GM18502 (cell line): ENCODE measurements at regions not wholly inside any gene's neighbourhood (a gene's known extent, or its start where the extent isn't known, plus 50 kb on each side); places are given as distances from the start of the nearest gene placed in this dataset.
A peak's percentile ranks its signal among the peaks of the same experiment; 100 is the strongest.
"Not testable (repeated sequence)": the region's sequence is repeated elsewhere in the genome, so short reads cannot be mapped to it uniquely, and the experiment has no call there.

Experiments
- ATAC-seq: cut with Tn5 transposase; IDR thresholded peaks from one replicate; pipeline ENCODE4 v1.9.1; 2021; ENCODE audit warnings: mild to moderate bottlenecking; ENCODE audit not compliant: unreplicated experiment, poor library complexity

DNA sequence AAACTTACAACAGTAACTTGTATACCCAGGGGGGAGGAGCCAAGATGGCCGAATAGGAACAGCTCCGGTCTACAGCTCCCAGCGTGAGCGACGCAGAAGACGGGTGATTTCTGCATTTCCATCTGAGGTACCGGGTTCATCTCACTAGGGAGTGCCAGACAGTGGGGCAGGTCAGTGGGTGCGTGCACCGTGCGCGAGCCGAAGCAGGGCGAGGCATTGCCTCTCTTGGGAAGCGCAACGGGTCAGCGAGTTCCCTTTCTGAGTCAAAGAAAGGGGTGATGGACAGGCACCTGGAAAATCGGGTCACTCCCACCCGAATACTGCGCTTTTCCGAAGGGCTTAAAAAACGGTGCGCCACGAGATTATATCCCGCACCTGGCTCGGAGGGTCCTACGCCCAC is 278.8 kb downstream of the FAM47B start:
- ATAC-seq: not testable (repeated sequence)

GRCh38 chrX:35244088-35244741 is 301.6 kb downstream of the FAM47B start:
- ATAC-seq: no peak

DNA sequence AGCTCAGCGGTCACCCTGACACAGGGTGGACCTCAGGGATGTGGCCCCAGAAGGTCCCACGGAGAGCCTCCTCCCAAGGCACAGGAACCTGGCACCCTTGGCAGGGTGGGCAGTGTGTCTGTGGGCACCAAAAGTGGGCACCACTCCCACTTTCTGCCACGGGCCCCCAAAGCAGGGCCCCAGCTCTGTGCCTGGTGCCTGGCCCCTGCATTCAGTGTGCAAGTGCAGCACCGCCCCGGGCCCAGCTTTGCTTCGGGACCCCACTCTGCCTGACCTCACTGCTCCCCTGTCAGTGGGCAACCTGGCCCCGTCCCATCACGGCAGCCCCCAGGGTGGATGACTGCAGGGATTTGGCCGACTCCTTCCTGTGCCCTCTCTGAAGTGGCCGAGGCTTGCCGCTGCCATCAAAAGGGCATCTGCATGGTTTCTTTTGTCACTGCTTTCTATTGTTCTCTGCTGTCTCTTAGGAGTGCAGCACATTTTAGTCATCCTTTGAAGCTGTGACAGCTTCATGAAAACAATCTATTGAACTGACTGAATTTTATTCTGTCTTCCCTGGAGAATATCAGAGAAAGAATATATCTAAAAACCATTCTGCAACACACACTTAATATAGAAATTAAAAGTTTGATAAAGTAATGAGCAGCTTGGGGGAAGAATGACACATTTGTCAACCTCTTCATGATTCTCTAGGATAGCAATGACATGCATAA is 302.4 kb downstream of the FAM47B start:
- no peak for ATAC-seq

DNA sequence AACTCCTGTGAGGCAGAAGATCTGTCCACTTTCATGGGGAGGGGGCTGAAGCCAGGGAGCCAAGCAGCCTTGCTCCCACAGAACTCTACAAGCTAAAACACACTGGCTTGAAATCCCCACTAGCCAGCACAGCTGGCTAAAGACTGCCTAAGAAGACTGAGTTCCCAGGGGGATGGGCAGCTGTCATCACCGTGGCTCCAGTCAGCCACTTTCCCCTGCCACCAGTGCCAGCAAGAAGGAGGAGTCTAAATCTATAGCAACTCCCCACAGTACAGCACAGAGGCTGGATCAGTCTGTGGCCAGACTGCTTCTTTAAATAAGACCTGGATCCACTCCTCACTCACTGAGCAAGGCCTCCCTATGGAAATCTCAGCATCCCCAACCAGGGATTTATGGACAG is 308.6 kb downstream of the FAM47B start:
- no peak for ATAC-seq

- ATAC-seq: no peak
These were observed 333.5 kb downstream of the FAM47B start for GRCh38 chrX:35276115-35276514.

DNA sequence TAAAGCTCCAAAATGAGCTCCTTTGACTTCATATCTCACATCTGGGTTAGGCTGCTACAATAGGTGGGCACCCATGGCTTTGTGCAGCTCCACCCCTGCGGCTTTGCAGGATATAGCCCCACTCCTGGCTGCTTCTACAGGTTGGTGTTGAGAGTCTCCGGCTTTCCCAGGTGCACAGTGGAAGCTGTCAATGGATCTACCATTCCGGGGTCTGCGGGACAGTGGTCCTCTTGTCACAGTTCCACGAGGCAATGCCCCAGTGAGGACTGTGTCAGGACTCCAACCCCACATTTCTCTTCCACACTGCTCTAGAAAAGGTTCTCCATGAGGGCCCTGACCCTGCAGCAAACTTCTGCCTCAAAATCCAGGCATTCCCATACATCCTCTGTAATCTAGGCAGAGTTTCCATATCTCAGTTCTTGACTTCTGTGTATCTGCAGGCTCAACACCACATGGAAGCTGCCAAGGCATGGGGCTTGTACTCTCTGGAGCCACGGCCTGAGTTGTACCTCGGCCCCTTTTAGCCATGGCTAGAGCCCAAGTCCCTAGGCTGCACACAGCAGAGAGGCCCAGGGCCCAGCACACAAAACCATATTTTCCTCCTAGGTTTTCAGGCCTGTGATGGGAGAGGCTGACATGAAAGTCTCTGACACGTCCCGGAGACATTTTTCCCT is 342.8 kb downstream of the FAM47B start:
- no peak for ATAC-seq

- no peak for ATAC-seq
These were observed 346.1 kb downstream of the FAM47B start for GRCh38 chrX:35288657-35289056.

DNA sequence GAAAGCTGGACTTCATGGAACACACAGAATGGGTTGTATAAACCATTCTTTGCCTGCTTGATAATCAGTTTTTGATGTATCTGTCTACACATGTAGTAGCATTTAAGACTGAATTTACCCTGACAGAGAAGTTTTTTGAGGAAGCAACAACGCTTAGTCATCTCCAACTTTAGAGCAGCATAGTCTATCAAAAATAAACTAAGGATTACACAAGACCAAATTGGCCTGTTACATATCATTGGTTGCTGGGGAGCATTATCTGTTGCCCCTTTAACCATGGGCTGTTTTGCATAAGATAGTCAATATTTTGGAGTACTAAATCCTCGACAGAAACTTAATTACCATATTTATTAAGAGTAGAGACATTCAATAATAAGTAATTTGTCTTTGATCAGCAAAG is 347.4 kb downstream of the FAM47B start:
- no peak for ATAC-seq

DNA sequence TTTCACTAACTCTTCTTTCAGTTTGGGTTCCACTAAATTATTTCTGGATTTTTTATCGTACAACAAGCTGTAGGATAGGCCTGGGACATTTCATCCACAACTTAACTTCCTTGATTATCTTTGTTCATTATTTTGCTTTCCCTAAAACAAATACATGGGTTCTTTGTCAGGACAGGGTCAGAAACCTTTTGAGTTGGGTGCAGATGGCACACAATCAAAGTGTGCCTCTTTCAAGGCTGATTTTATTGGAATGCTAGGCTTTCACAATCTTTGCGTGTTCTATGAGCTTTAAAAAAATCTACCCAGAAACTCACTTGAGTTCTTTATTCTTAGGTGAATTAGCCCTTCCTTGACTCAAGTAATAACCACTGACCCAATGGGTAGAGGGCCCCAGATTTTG is 348.4 kb downstream of the FAM47B start:
- ATAC-seq: no peak

GRCh38 chrX:35292522-35292921 is 349.9 kb downstream of the FAM47B start:
- ATAC-seq: no peak

- ATAC-seq: not testable (repeated sequence)
These were observed 362.4 kb downstream of the FAM47B start for GRCh38 chrX:35305037-35305436.

GRCh38 chrX:35339796-35340195 is 397.2 kb downstream of the FAM47B start:
- no peak for ATAC-seq

- no peak for ATAC-seq
These were observed 397.9 kb downstream of the FAM47B start for GRCh38 chrX:35340465-35340864.

- ATAC-seq: no peak
These were observed 408.6 kb downstream of the FAM47B start for GRCh38 chrX:35351212-35351611.

GRCh38 chrX:35351795-35352483 is 409.3 kb downstream of the FAM47B start:
- no peak for ATAC-seq

DNA sequence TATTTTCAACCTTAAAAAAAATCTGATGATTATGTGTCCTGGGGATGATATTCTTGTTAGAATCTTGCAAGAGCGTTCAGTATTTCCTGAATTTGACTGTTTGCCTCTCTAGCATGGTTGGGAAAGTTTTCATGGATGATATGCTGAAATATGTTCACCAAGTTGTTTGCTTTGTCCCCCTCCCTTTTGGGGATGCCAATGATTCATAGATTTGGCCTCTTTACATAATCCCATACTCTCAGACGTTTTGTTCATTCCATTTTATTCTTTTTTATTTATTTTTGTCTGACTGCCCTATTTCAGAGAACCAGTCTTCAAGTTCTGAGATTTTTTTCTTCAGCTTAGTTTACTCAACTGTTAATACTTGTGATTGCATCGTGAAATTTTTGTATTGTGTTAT is 415.1 kb downstream of the FAM47B start:
- no peak for ATAC-seq

GRCh38 chrX:35362866-35363265 is 420.3 kb downstream of the FAM47B start:
- no peak for ATAC-seq

DNA sequence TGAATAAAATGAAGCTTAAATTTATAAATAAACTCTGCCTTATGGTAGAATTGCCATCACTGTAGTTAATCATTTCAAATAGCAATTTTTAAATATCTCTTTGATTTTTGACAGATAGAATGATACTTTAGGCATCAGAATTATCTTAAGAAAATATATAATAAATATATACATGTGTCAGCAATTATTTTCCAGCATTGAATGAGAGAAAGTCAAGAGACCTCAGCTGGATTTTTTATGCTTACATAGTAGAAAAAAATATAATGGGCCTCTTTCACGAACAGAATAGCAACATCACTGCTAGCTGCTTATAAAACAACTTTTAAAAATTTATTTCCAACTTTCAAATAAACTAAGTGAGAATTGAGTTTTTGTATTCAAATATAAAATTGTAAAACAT is 424.0 kb upstream of the MAGEB16 start:
- no peak for ATAC-seq

DNA sequence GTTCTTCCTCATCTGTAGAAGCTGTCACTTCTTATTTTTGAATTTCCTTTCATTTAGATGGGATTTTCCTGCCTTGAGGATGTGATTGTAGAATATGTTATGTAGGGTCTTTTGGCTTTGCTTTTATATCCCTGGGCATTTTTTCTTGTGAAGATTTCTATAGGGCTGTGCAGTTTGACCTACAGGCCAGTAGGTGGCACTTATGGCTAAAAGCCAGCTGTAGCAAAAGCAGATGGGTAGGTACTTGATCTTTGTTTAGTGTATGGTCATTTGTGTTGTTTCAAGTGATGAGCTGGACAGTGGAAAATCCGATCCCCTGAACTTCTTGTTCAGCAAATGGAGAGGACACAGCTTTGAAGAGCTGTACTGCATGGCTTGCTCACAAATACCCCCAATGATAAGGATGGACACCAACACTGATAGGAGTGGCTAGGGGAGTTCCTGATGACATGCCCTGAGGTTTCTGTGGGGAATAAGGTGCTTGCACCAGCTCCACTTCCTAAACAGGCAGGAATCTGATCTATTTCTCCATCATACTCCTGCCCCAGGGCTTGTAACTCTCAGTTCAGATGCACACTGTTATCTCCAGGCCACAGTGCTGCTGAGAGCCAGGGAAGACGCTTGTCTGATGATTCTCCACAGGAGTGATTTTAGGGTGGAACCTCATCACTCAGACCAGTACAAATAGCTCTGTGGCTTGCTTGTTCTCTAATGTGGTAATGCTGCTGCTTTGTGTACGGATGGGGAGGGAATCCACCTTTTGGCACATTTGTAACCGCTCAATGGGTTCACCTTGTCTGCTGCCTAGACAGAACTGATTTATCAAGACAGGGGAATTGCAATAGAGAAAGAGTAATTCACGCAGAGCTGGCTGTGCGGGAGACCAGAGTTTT is 417.1 kb upstream of the MAGEB16 start:
- peak; percentile 87 for ATAC-seq

DNA sequence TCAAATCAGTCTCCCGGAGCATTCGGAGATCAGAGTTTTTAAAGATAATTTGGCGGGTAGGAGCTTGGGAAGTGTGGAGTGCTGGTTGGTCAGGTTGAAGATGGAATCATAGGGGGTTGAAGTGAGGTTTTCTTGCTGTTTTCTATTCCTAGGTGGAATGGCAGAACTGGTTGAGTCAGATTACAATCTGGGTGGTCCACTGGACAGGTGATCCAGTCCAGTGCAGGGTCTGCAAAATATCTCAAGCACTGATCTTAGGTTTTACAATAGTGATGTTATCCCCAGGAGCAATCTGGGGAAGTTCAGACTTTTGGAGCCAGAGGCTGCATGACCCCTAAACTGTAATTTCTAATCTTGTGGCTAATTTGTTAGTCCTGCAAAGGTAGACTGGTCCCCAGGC is 416.4 kb upstream of the MAGEB16 start:
- not testable (repeated sequence) for ATAC-seq
